Upper lobe of left lung (tissue), 4 donors: ENCODE measurements at regions not wholly inside any gene's neighbourhood (a gene's known extent, or its start where the extent isn't known, plus 50 kb on each side); places are given as distances from the start of the nearest gene placed in this dataset.

Experiments used
- EP300 ChIP-seq, 4 donors: sonication (generic); formaldehyde crosslinking; IDR thresholded peaks; one replicate each; pipeline ENCODE4 v1.5.1; 2017; ENCODE audit warnings: antibody characterized with exemption in 4 of 4, control low read depth in 2 of 4
- TF ChIP-seq, protein P1 (sequence below), 6 experiments: fragments of 450-650 bp in 4 of 6; fragments of 200-600 bp in 2 of 6; sonication (generic) in 2 of 6; IDR thresholded peaks; one replicate each; pipeline ENCODE4 v1.5.1; 2016 to 2019; ENCODE audit warnings: antibody characterized with exemption in 6 of 6

DNA sequence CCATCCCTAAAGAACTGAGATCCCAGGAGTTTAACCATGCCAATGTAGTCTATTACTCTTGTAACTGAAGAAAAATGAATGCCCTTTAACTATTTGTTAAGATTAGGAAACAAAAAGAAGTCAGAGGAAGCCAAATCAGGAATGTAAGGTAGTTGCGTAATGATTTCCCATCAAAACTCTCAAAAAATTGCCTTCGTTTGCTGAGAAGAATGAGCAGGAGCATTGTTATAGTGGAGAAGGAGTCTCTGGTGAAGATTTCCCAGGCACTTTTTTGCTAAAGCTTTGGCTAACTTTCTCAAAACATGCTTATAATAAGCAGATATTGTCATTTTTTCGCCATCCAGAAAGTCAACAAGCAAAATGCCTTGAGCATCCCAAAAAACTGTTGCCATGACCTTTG lies 224.0 kb upstream of the SIX2 start:
- TF ChIP-seq, protein P1, sequence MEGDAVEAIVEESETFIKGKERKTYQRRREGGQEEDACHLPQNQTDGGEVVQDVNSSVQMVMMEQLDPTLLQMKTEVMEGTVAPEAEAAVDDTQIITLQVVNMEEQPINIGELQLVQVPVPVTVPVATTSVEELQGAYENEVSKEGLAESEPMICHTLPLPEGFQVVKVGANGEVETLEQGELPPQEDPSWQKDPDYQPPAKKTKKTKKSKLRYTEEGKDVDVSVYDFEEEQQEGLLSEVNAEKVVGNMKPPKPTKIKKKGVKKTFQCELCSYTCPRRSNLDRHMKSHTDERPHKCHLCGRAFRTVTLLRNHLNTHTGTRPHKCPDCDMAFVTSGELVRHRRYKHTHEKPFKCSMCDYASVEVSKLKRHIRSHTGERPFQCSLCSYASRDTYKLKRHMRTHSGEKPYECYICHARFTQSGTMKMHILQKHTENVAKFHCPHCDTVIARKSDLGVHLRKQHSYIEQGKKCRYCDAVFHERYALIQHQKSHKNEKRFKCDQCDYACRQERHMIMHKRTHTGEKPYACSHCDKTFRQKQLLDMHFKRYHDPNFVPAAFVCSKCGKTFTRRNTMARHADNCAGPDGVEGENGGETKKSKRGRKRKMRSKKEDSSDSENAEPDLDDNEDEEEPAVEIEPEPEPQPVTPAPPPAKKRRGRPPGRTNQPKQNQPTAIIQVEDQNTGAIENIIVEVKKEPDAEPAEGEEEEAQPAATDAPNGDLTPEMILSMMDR (IDR thresholded peaks at IDR 0.05), result no peak
- TF ChIP-seq EP300 (IDR thresholded peaks at IDR 0.05), result no peak
